CD4-positive, alpha-beta T cell treated with Interferon gamma for 1 hour (primary cell): ENCODE measurements at regions not wholly inside any gene's neighbourhood (a gene's known extent, or its start where the extent isn't known, plus 50 kb on each side); places are given as distances from the start of the nearest gene placed in this dataset.

Source experiments
- DNase-seq: peaks from one replicate; pipeline ENCODE4 v3.0.0-alpha.2; 2020

- no peak for DNase-seq
These were observed 339.0 kb downstream of the SNAPC1 start for GRCh38 chr14:62101189-62101588.

- DNase-seq: no peak
These were observed 339.6 kb downstream of the SNAPC1 start for GRCh38 chr14:62101673-62102348.

GRCh38 chr14:62102349-62102725, 340.1 kb downstream of the SNAPC1 start:
- DNase-seq: no peak

GRCh38 chr14:62103464-62103863, 341.2 kb downstream of the SNAPC1 start:
- DNase-seq: no peak

GRCh38 chr14:62110941-62111340, 348.7 kb downstream of the SNAPC1 start:
- DNase-seq: no peak

GRCh38 chr14:62117010-62117750, 355.0 kb downstream of the SNAPC1 start:
- peak; percentile 65 for DNase-seq

- DNase-seq: no peak
These were observed 355.5 kb downstream of the SNAPC1 start for GRCh38 chr14:62117751-62118105.

GRCh38 chr14:62118461-62118860, 356.2 kb downstream of the SNAPC1 start:
- DNase-seq: no peak

- no peak for DNase-seq
These were observed 356.7 kb downstream of the SNAPC1 start for GRCh38 chr14:62118871-62119270.

- no peak for DNase-seq
These were observed 361.7 kb downstream of the SNAPC1 start for GRCh38 chr14:62123961-62124360.

- no peak for DNase-seq
These were observed 363.6 kb downstream of the SNAPC1 start for GRCh38 chr14:62125793-62126192.

- no peak for DNase-seq
These were observed 364.8 kb downstream of the SNAPC1 start for GRCh38 chr14:62126879-62127478.

- no peak for DNase-seq
These were observed 368.2 kb downstream of the SNAPC1 start for GRCh38 chr14:62130441-62130840.

- DNase-seq: no peak
These were observed 371.7 kb downstream of the SNAPC1 start for GRCh38 chr14:62133776-62134550.

- no peak for DNase-seq
These were observed 376.4 kb downstream of the SNAPC1 start for GRCh38 chr14:62138593-62138992.

GRCh38 chr14:62141139-62141538, 378.9 kb downstream of the SNAPC1 start:
- DNase-seq: no peak

- no peak for DNase-seq
These were observed 381.0 kb downstream of the SNAPC1 start for GRCh38 chr14:62143245-62143644.

GRCh38 chr14:62144863-62145262, 382.6 kb downstream of the SNAPC1 start:
- DNase-seq: no peak

GRCh38 chr14:62146030-62146429, 383.8 kb downstream of the SNAPC1 start:
- no peak for DNase-seq

- DNase-seq: no peak
These were observed 393.8 kb downstream of the SNAPC1 start for GRCh38 chr14:62156052-62156451.

GRCh38 chr14:62158779-62159178, 396.6 kb downstream of the SNAPC1 start:
- no peak for DNase-seq

GRCh38 chr14:62159314-62159713, 397.1 kb downstream of the SNAPC1 start:
- DNase-seq: no peak

- no peak for DNase-seq
These were observed 400.9 kb downstream of the SNAPC1 start for GRCh38 chr14:62162998-62163589.
